ENCODE measurements at regions not wholly inside any gene's neighbourhood (a gene's known extent, or its start where the extent isn't known, plus 50 kb on each side); places are given as distances from the start of the nearest gene placed in this dataset.

GRCh38 chr14:43540948-43541347, 966.1 kb downstream of the FSCB start:
- TF ChIP-seq CTCF (IDR thresholded peaks at IDR 0.05) (no peak), EZH2 (IDR thresholded peaks at IDR 0.05; ENCODE audit: borderline replicate concordance, insufficient read depth, low read depth, low read length, poor library complexity, severe bottlenecking) (no peak)

Measured in B cell (primary cell).